HG03039 (cell line): ENCODE measurements at regions not wholly inside any gene's neighbourhood (a gene's known extent, or its start where the extent isn't known, plus 50 kb on each side); places are given as distances from the start of the nearest gene placed in this dataset.

Source experiments
- ATAC-seq: cut with Tn5 transposase; IDR thresholded peaks from one replicate; pipeline ENCODE4 v1.9.1; 2021; ENCODE audit warnings: mild to moderate bottlenecking, moderate library complexity; ENCODE audit not compliant: unreplicated experiment

- ATAC-seq = no peak
Observed at GRCh38 chr4:96755569-96756484, 915.9 kb downstream of the PDHA2 start.

DNA sequence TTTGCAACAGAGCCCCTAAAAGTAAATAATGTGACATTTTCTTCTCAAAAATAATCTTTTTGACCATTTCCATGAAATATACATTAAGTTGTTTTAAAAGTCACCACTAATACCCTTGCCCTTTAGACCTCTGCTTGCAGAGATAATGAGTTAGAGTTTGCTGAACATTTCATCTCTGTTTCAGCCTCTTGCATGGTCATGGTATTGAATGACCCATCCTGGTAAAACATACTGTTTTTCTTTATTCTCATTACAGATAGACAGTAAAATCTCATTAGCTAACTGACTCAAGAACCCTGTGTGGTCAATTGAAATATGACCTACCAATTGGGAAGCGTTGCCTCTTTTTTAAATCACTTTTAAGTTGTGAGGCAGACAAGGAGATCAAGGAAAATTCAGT is 916.7 kb downstream of the PDHA2 start:
- no peak for ATAC-seq

DNA sequence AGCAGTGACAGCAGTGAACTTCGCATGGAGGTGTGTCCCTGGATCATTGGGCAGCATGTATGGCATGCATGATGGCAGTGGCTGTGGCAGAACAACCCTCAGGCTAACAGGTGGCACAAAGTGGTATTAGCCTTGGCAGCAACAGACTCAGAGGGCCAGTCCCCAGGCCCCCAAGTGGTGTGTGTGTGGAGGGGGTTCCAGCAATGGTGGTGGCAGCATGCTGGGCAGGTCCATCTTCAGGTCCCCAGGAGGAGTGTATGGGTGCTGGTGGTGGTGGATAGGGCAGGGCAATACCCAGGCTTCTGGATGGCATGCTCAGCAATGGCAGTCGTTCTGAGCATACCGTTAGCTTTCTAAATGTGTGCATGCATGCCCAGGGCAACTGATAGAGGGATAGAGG is 923.7 kb downstream of the PDHA2 start:
- no peak for ATAC-seq

- ATAC-seq = no peak
Observed at GRCh38 chr4:96766359-96766758, 926.5 kb downstream of the PDHA2 start.

- ATAC-seq = no peak
Observed at GRCh38 chr4:96767815-96768480, 928.1 kb downstream of the PDHA2 start.

DNA sequence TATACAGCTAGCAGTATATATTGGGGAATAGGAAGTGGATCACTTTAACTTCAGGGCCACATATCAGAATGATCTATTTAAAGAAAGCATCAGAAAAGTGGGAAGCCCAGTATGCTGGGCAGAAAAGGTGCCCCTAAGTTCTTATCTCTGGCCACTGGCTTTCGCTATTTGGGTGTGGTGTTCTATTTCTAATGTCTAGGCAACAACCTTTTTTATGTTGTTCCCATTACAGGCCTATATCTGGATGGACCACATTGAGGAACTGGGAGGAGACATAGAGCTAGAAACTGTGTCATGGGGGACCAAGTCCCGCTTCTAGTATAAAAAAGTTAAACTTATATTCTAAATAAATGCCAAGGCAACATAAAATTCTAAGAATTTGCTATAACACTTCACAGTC is 935.6 kb downstream of the PDHA2 start:
- no peak for ATAC-seq

- no peak for ATAC-seq
Observed at GRCh38 chr4:96776920-96777527, 937.1 kb downstream of the PDHA2 start.

DNA sequence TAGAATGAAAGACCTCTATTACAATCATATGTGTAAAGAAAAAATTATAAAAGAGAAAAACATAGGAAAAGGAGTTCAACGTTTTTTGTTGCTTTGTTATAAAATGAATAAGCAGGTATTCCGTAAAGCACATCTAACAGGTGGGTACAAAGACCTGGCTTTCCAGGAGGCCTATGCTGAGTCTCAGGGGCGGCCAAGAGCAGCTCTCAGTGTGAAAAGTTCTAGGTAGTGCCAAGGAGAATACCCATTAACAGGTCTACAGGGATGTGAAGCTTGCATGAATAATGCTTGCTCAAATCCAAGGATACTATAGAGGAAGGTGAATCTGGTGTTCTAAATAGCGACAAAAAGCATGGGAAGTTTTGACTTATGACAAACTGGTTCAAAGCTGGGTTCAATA is 944.4 kb downstream of the PDHA2 start:
- ATAC-seq = no peak

DNA sequence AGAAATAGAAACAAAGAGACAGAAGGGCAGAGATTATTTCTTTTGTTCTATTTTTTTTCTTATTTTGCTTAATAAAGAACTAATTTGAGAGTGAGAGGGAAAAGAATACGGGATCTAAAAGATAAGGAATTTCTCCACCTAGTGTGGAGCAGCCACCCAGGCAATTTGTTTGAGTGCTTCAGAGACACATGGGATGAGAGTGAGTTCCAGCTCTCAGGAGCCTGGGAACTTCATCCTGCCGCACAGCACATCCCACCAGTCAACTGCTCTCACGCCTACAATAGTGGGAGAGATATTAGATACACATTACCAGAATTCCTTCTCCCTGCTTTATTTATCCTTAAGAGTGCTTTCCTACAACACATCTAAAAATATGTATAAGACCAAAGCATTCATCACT is 946.4 kb downstream of the PDHA2 start:
- no peak for ATAC-seq

- no peak for ATAC-seq
Observed at GRCh38 chr4:96787766-96788165, 947.9 kb downstream of the PDHA2 start.

GRCh38 chr4:96809563-96809962 is 969.7 kb downstream of the PDHA2 start:
- ATAC-seq = no peak

DNA sequence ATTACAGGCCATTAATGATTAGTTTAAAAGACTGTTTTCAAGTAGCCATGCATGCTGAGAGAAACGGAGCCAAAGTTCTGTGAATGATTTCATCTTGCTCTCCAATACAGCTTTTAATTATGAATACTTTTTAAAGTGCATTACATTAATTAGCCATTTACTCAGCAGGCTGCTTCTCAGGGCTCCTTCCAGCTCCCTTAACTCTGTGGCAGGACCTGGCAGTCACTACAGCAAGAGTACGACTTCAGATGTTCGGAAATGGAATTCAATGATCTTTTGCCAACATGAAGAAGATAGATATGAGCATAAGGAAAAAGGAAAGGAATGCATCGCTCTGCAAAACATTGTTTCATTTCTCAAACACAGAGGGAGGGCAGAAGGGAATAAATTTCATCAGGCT is 987.2 kb downstream of the PDHA2 start:
- no peak for ATAC-seq

- ATAC-seq = no peak
Observed at GRCh38 chr4:96833831-96834230, 993.9 kb downstream of the PDHA2 start.

DNA sequence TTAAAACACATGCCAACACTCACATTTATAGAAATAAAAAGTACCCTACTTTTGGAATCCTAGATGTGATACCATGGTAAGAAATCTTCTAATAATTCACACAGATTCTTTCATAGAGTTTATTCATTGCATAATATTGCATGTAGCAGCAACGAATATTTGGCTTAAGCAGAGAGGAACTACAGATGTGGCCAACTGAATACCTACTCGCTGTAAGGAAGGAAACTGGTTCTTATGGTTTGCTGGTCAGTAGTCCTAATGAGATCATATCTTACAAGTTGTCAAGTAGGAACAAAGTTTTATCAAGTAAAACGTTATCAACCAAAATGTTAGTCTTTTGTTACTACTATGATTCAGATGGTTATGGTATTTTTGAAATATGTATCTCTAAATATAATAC is 996.1 kb downstream of the PDHA2 start:
- no peak for ATAC-seq

DNA sequence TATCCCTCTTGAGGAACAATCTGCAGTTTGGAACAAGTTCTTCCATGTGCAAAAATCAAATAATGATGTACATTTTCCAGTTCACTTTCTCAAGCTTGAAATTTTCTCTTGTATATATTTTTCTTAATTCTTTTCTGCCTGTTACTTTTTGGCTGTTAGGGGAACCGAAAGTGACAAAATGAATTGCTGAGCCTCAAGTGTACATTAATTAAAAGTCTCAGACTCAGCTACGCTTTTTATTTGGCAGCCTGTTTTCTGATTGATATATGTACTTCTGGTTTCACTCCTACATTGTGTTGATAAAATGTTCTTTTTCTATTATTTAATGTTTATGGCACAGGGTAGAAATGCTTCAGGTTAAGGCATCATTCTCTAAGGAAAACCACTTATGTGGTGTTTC is 999.5 kb downstream of the PDHA2 start:
- no peak for ATAC-seq

DNA sequence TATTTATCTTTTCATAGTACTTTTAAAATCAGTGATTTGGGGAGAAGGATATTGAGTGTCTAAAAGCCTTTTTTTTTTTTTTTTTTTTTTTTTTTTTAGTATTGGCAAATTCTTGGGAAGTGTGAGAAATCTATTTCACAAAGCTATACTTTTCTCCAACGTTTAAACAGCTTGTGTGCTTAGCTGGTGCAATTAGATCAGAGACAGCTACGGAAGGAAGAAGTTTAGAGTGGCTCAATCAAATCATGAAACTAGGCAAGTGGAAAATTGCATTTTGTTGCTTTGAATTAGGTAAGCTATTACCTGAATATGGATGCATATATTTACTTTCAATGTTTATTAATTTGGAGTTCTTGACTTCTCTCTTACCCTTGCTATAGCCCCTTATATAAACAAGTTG is 1001.9 kb downstream of the PDHA2 start:
- no peak for ATAC-seq

DNA sequence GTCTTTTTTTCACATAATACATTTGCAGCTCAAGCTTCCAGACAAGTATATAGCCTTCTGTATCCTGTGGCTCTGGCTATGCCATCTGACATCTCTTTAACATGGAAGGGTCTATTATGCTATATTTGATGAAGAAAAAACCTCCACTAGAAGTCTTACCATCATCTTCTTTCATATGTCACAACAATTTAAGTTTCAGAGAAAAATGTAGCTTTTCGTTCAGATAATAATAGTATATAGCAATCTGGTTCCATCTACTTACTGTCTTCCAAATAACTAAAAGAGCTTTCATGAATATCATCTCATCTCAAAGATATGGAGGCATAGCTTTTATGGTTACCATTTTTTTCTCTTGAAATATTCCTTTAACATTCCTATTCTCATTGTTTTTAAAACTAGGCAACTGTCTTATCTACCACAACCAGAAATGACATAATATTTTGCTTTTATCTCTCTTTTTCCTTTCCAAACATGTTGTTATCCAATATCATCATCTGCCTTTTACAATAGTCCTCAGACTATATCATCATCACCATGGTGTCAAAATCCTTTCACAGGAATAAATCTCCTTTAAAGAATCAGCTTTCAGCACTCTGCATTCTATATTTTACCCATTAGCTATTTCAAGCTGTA is 1005.1 kb downstream of the PDHA2 start:
- no peak for ATAC-seq

DNA sequence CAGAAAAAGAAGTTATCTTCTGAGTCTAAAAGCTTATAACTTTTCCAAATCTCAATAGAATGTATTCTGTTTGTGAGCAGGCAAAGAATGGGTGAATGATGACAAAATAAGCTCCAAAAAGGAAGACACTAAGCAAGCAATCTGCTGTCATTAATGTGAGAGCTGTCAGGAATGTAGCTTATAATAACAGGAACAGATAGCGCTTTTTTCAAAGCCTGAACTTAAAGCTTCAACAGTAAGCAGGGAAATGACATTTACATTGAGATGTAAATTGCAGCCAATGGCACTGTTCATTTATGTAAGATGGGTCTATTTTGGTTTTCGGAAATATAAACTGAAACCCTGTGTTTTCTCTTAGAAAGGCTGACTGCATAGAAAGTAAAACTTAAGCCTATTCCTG is 1005.9 kb downstream of the PDHA2 start:
- ATAC-seq = no peak

GRCh38 chr4:96874657-96875056 is 1034.8 kb downstream of the PDHA2 start:
- ATAC-seq = no peak

GRCh38 chr4:96879527-96879926 is 1039.6 kb downstream of the PDHA2 start:
- ATAC-seq = no peak

GRCh38 chr4:96887857-96888256 is 1048.0 kb downstream of the PDHA2 start:
- no peak for ATAC-seq
